GM23338 (cell line): ENCODE measurements at regions not wholly inside any gene's neighbourhood (a gene's known extent, or its start where the extent isn't known, plus 50 kb on each side); places are given as distances from the start of the nearest gene placed in this dataset.

ENCODE experiments used
- ATAC-seq: fragments of 200-7000 bp; cut with Tn5 transposase; 3 replicates; pipeline ENCODE4 v1.9.1; 2020
- DNase-seq: peaks from one replicate; pipeline ENCODE4 v3.0.0-alpha.2; 2015; ENCODE audit warnings: low spot score
- H2AFZ ChIP-seq: fragments of 200-600 bp; sonication (generic); 2 replicates; pipeline ENCODE4 v1.8.0; 2016; ENCODE audit warnings: antibody characterized with exemption, mild to moderate bottlenecking, moderate library complexity
- H3F3A ChIP-seq: fragments of 200-600 bp; sonication (generic); replicated peaks from 2 replicates; pipeline ENCODE4 v1.8.0; 2017; ENCODE audit warnings: antibody characterized with exemption, mixed run types, low read depth
- H3K27ac ChIP-seq: fragments of 200-600 bp; sonication (generic); 2 replicates; pipeline ENCODE4 v1.6.1; 2016; ENCODE audit warnings: low read depth
- H3K27me3 ChIP-seq: fragments of 200-600 bp; sonication (generic); 2 replicates; pipeline ENCODE4 v1.8.0; 2016; ENCODE audit warnings: mild to moderate bottlenecking, mixed run types, moderate library complexity; ENCODE audit not compliant: insufficient read depth
- H3K36me3 ChIP-seq: fragments of 200-600 bp; sonication (generic); 2 replicates; pipeline ENCODE4 v1.8.0; 2016; ENCODE audit warnings: mild to moderate bottlenecking; ENCODE audit not compliant: insufficient read depth
- H3K4me1 ChIP-seq: fragments of 200-600 bp; sonication (generic); 2 replicates; pipeline ENCODE4 v1.8.0; 2016; ENCODE audit warnings: mild to moderate bottlenecking, moderate library complexity; ENCODE audit not compliant: insufficient read depth
- H3K4me2 ChIP-seq: fragments of 200-600 bp; sonication (generic); 2 replicates; pipeline ENCODE4 v1.7.1; 2017; ENCODE audit warnings: mixed run types
- H3K4me3 ChIP-seq: fragments of 200-600 bp; sonication (generic); 2 replicates; pipeline ENCODE4 v1.6.1; 2016; ENCODE audit warnings: mixed run types
- H3K79me2 ChIP-seq: fragments of 200-600 bp; sonication (generic); replicated peaks from 2 replicates; pipeline ENCODE4 v1.8.0; 2017; ENCODE audit warnings: mild to moderate bottlenecking; ENCODE audit not compliant: insufficient read depth
- H3K9me2 ChIP-seq: fragments of 200-600 bp; sonication (generic); 2 replicates; pipeline ENCODE4 v1.8.0; 2017; ENCODE audit not compliant: insufficient read depth
- H4K20me1 ChIP-seq: fragments of 200-600 bp; sonication (generic); replicated peaks from 2 replicates; pipeline ENCODE4 v1.8.0; 2017; ENCODE audit warnings: mild to moderate bottlenecking; ENCODE audit not compliant: insufficient read depth
- H3K27ac Mint-ChIP-seq: 2 replicates; pipeline ENCODE4 v1.8.0; 2020; ENCODE audit warnings: inconsistent platforms, mild to moderate bottlenecking, moderate library complexity, mixed read lengths
- H3K27me3 Mint-ChIP-seq: 3 replicates; pipeline ENCODE4 v1.8.0; 2022; ENCODE audit warnings: low read depth, mild to moderate bottlenecking, moderate library complexity, mixed read lengths, inconsistent platforms; ENCODE audit not compliant: insufficient read depth, poor library complexity
- H3K36me3 Mint-ChIP-seq: 3 replicates; pipeline ENCODE4 v1.8.0; 2021; ENCODE audit warnings: low read depth, mild to moderate bottlenecking, inconsistent platforms, moderate library complexity, mixed read lengths
- H3K4me1 Mint-ChIP-seq: 3 replicates; pipeline ENCODE4 v1.8.0; 2020; ENCODE audit warnings: mild to moderate bottlenecking, inconsistent platforms, mixed read lengths
- H3K4me3 Mint-ChIP-seq: 3 replicates; pipeline ENCODE4 v1.8.0; 2021; ENCODE audit warnings: moderate library complexity, mild to moderate bottlenecking, inconsistent platforms, mixed read lengths
- H3K9me3 Mint-ChIP-seq: 3 replicates; pipeline ENCODE4 v1.8.0; 2020; ENCODE audit warnings: moderate library complexity, mild to moderate bottlenecking, inconsistent platforms, mixed read lengths
- CREB1 ChIP-seq: fragments of 250-450 bp; sonication (Bioruptor Pico); IDR thresholded peaks from 2 replicates; pipeline ENCODE4 v1.5.0; 2020; ENCODE audit warnings: low read depth, mild to moderate bottlenecking, moderate library complexity
- EZH2 ChIP-seq: fragments of 200-600 bp; sonication (generic); IDR thresholded peaks from one replicate; pipeline ENCODE4 v1.8.0; 2017; ENCODE audit warnings: antibody characterized with exemption, mild to moderate bottlenecking, low read depth; ENCODE audit not compliant: unreplicated experiment
- EZH2phosphoT487 ChIP-seq: fragments of 200-600 bp; sonication (generic); IDR thresholded peaks from one replicate; pipeline ENCODE4 v1.8.1; 2018; ENCODE audit warnings: antibody characterized with exemption; ENCODE audit not compliant: unreplicated experiment
- JUNB ChIP-seq: IDR thresholded peaks from one replicate; pipeline ENCODE4 v1.6.1; 2016; ENCODE audit warnings: antibody characterized with exemption; ENCODE audit not compliant: unreplicated experiment
- NANOG ChIP-seq: IDR thresholded peaks from 2 replicates; pipeline ENCODE4 v1.6.1; 2016; ENCODE audit warnings: antibody characterized with exemption, borderline replicate concordance
- STAT1 ChIP-seq: IDR thresholded peaks from one replicate; pipeline ENCODE4 v1.6.1; 2016; ENCODE audit warnings: antibody characterized with exemption; ENCODE audit not compliant: unreplicated experiment
- ZNF114 ChIP-seq: fragments of 250-450 bp; sonication (Bioruptor Pico); IDR thresholded peaks from 2 replicates; pipeline ENCODE4 v1.5.0; 2020; ENCODE audit warnings: mild to moderate bottlenecking, moderate library complexity
- ZNF331 ChIP-seq: fragments of 250-450 bp; sonication (Bioruptor Pico); IDR thresholded peaks from 2 replicates; pipeline ENCODE4 v1.5.0; 2020; ENCODE audit warnings: low read depth, mild to moderate bottlenecking, moderate library complexity
- TF ChIP-seq, protein P1 (sequence below): IDR thresholded peaks from one replicate; pipeline ENCODE4 v1.6.1; 2018; ENCODE audit warnings: antibody characterized with exemption; ENCODE audit not compliant: unreplicated experiment
- TF ChIP-seq, protein P2 (sequence below): IDR thresholded peaks from 2 replicates; pipeline ENCODE4 v1.6.1; 2016; ENCODE audit warnings: antibody characterized with exemption
- TF ChIP-seq, protein P3 (sequence below), 2 experiments: fragments of 200-600 bp in 1 of 2; sonication (generic) in 1 of 2; conservative IDR thresholded peaks; 2 replicates each; pipeline versions ENCODE4 v1.5.1 to v1.6.1; 2016 to 2017; ENCODE audit warnings: antibody characterized with exemption in 2 of 2, low read depth in 2 of 2, mild to moderate bottlenecking in 2 of 2, moderate library complexity in 1 of 2

DNA sequence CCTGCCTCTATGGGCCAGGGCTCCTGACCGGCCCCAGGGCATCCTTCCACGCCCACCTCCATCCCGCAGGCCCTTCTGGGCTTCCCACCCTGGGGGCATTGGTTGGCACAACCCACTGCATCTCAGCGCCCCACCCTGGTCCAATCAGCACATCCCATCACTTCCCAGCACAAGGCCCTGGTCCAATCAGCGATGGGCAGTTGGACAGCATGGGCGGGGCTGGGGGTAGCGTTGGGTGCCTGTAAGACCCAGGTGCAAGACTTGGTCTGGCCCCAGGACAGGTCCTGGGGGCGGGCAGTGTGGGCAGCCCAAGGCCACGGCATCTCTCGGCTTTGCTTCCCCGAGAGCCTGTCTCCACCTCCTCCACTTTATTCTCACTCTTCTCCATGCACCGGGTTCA, 298.5 kb downstream of the BMP7 start (continued):
- TF ChIP-seq, protein P1, sequence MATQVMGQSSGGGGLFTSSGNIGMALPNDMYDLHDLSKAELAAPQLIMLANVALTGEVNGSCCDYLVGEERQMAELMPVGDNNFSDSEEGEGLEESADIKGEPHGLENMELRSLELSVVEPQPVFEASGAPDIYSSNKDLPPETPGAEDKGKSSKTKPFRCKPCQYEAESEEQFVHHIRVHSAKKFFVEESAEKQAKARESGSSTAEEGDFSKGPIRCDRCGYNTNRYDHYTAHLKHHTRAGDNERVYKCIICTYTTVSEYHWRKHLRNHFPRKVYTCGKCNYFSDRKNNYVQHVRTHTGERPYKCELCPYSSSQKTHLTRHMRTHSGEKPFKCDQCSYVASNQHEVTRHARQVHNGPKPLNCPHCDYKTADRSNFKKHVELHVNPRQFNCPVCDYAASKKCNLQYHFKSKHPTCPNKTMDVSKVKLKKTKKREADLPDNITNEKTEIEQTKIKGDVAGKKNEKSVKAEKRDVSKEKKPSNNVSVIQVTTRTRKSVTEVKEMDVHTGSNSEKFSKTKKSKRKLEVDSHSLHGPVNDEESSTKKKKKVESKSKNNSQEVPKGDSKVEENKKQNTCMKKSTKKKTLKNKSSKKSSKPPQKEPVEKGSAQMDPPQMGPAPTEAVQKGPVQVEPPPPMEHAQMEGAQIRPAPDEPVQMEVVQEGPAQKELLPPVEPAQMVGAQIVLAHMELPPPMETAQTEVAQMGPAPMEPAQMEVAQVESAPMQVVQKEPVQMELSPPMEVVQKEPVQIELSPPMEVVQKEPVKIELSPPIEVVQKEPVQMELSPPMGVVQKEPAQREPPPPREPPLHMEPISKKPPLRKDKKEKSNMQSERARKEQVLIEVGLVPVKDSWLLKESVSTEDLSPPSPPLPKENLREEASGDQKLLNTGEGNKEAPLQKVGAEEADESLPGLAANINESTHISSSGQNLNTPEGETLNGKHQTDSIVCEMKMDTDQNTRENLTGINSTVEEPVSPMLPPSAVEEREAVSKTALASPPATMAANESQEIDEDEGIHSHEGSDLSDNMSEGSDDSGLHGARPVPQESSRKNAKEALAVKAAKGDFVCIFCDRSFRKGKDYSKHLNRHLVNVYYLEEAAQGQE = no peak
- TF ChIP-seq STAT1 = no peak
- TF ChIP-seq EZH2phosphoT487 = no peak
- TF ChIP-seq, protein P2, sequence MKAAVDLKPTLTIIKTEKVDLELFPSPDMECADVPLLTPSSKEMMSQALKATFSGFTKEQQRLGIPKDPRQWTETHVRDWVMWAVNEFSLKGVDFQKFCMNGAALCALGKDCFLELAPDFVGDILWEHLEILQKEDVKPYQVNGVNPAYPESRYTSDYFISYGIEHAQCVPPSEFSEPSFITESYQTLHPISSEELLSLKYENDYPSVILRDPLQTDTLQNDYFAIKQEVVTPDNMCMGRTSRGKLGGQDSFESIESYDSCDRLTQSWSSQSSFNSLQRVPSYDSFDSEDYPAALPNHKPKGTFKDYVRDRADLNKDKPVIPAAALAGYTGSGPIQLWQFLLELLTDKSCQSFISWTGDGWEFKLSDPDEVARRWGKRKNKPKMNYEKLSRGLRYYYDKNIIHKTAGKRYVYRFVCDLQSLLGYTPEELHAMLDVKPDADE = no peak

DNA sequence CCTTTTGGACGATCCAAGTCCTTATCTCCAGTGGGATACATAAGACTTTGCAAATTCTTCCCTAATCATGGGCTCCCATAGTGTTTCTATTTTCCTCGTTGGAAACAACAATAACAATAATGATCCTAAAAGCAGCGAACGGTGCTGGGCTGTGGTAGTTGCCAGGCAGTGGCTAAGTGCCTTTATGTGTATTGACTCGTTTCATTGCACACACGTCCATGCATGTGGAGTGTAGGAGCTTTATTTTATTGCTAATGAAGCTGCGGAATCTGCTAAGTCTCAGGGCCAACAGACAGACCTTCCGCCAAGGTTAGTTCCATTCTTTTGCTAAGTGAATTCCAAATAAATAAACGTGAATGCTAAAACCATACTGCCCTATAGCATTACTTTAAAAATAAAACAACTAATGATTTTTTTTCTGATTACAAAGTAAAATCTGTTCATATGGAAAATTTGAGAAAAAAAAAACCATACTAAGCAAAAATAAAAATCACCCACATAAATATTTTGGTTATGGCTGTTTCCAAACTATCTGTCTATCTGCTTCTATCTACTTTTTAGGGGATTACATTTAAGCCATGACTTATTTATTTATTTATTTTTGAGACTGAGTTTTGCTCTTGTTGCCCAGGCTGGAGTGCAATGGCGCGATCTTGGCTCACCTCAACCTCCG, 297.9 kb downstream of the BMP7 start:
- Mint-ChIP-seq H3K36me3 (0 out of 3 replicates have a peak, but pooled peaks cover 2% of the 10 kb centered on the region), H3K4me3 (no peak overlapping the region), H3K27ac (no peak overlapping the region), H3K4me1 (peaks cover 28% of the 10 kb centered on the region), H3K9me3 (peaks cover 2% of the 10 kb centered on the region; the same call in 1 of the 3 replicates), H3K27me3 (peaks cover 18% of the 10 kb centered on the region)
- Histone ChIP-seq H4K20me1 (no peaks in the 10 kb centered on the region), H3F3A (no peaks in the 10 kb centered on the region), H3K4me2 (peak overlapping the region; percentile 61), H3K27ac (no peak overlapping the region; the same call in 1 of the 2 replicates), H3K4me1 (peaks cover 35% of the 10 kb centered on the region), H3K36me3 (no peaks in the 10 kb centered on the region), H2AFZ (no peak overlapping the region), H3K79me2 (no peaks in the 10 kb centered on the region), H3K9me2 (0 out of 2 replicates have a peak, but pooled peaks cover 4% of the 10 kb centered on the region), H3K4me3 (no peak overlapping the region), H3K27me3 (no peaks in the 10 kb centered on the region)
- ATAC-seq = no peak
- TF ChIP-seq, protein P2 = no peak
- TF ChIP-seq STAT1 (no peak), CREB1 (CRISPR knock-in tag) (no peak), ZNF114 (no peak), ZNF331 (CRISPR knock-in tag) (no peak), EZH2phosphoT487 (no peak), JUNB (no peak), EZH2 (no peak), NANOG (no peak)
- TF ChIP-seq, protein P3, sequence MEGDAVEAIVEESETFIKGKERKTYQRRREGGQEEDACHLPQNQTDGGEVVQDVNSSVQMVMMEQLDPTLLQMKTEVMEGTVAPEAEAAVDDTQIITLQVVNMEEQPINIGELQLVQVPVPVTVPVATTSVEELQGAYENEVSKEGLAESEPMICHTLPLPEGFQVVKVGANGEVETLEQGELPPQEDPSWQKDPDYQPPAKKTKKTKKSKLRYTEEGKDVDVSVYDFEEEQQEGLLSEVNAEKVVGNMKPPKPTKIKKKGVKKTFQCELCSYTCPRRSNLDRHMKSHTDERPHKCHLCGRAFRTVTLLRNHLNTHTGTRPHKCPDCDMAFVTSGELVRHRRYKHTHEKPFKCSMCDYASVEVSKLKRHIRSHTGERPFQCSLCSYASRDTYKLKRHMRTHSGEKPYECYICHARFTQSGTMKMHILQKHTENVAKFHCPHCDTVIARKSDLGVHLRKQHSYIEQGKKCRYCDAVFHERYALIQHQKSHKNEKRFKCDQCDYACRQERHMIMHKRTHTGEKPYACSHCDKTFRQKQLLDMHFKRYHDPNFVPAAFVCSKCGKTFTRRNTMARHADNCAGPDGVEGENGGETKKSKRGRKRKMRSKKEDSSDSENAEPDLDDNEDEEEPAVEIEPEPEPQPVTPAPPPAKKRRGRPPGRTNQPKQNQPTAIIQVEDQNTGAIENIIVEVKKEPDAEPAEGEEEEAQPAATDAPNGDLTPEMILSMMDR (conservative IDR thresholded peaks at IDR 0.05; ENCODE audit: low read depth in 2 of 2) = no peak
- TF ChIP-seq, protein P1 = no peak
- no peak for DNase-seq
